CMK (cell line): ENCODE measurements at regions not wholly inside any gene's neighbourhood (a gene's known extent, or its start where the extent isn't known, plus 50 kb on each side); places are given as distances from the start of the nearest gene placed in this dataset.

Source experiments
- DNase-seq: peaks from one replicate; pipeline ENCODE4 v3.0.0-alpha.2; 2010; ENCODE audit warnings: low read depth

GRCh38 chr22:48672387-48672786 is 1155.3 kb downstream of the BRD1 start:
- no peak for DNase-seq

DNA sequence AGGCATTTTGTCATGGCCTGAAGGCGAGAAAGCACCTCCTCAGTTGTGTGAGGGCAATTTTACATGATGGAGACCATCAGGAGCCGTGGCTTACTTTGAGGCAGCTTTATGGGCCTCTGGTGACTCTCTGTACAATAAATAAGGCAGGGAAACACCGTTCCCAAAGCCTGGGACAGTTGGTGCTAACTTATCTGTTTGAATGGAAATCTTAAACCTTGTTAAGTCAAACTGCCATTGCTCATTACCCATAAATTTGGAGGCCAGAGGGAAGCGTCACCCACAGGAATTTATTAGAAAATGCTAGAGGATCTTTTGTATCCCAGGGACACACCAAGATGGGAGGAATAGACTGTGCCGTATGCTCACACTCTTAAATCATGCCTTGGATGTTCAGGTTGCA is 1156.9 kb downstream of the BRD1 start:
- no peak for DNase-seq

DNA sequence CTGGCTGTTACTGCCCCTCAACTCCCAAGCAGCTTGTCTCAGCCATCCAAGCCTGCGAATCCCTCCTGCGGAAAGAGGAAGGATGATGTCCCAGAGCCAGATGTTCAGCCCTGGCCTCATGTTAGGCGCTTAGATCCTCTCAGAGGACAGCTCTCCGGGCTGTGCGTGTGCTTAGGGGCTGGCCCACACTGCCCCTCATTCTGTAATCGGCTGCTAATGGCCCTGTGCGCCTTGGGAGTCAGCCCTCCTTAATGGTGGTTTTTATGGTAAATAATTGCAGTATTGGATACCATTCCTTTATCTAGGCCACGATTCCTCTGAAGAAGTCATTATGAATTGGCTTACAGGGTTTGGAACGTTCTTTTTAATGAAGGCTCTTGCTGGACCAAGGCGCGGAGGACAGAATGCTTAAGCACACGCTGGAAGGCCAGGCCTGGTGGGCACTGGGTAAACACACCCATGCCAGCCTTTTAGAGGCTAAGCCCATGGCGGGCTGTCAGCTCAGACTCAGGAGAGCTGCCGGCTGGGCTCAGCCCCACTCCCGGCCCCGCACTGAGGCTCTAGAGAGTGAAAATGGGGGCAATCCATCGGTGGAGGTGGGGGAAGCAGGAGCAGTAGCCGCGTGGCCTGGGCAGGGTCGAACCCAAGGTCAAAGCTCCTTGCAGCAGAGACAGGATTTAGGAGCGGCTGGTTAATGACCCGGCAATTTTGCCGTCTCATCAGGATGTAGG is 1157.5 kb downstream of the BRD1 start:
- DNase-seq = no peak

- DNase-seq = no peak
Observed at GRCh38 chr22:48669226-48669625, 1158.4 kb downstream of the BRD1 start.

DNA sequence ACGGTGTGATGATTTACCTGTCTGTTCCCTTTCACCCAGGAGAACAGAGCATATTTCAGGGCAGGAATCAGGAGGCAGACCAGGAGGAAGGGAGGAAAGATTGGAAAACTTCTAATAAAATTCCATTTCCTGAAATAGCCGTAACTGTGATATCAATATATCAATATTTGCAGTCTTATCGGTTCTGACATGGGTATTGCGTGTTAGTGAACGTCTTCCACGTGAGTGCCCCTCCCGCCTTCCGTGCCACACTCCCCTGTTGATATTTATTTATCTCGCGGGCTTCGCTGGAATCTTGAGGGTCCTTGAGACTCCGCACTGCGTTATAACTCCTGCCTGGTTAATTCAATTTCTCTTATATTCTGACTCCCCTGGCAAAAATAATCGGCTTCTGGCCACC is 1160.4 kb downstream of the BRD1 start:
- DNase-seq = no peak

DNA sequence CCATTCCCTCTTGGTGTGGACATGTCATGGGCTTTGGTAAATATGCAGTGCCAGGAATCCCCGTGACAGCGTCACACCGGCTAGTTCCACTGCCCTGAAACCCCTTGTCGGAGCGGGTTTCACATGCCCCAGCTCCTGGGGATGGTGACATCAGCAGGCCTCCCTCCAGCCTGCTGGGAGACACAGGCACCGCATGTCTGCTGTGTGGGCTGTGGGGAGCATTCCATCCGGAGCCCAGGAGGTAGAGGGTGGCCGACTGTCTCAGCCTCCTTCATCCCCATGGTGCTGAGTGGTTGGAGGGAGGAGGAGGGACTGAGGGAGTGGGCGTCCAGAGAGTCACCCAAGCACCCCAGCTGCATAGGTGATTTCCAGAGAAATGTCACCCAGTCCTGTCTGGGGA is 1161.1 kb downstream of the BRD1 start:
- no peak for DNase-seq

DNA sequence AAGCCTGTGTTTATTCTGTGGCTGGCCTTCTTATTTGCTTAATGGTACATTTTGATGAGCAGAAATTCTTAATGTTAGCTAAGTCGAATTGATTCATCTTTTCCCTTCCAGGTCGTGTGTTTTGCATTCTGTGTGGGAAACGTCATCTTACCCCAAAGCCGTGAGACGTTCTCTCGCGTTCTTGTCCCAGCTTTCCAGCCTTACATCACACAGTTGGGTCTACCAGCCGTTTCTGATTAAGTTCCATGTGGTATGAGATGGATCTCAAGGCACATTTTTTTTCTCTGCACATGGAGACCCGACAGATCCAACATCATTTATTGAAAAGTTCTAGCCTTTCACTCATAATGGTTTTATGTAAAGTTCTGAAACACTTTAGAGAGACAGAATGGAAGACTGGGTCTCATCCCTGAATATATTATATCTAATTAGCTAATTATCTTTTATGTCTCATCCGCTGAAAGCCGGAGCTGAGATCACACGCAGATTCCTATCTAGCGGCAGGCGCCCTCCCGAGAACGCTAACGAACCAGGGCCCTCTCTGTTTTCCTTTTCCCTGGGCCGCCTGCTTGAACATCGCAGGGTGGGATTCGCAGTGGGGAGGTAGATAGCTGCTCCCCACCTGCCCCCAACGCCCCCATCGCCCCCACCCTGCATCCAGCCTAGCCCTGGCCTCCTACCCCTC is 1162.2 kb downstream of the BRD1 start:
- no peak for DNase-seq

- DNase-seq = no peak
Observed at GRCh38 chr22:48664586-48664985, 1163.1 kb downstream of the BRD1 start.

DNA sequence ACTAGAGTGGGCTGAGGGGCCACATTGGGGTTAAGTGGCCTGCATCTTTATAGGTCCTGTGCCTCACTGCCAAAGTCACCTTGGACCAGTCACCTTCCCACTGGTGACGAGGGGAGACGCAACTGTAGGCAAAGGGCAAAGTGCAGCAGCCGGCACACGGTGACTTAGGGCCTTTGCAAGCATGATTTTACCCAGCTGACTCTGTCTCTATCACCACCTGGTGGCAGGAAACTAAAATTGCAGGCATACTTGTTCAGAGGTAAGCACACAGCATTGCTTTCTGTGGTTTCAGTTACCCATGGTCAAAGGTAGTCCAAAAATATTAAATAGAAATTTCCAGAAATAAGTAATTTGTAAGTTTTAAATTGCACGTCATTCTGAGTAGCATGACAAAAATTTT is 1164.4 kb downstream of the BRD1 start:
- peak; percentile 60 for DNase-seq

DNA sequence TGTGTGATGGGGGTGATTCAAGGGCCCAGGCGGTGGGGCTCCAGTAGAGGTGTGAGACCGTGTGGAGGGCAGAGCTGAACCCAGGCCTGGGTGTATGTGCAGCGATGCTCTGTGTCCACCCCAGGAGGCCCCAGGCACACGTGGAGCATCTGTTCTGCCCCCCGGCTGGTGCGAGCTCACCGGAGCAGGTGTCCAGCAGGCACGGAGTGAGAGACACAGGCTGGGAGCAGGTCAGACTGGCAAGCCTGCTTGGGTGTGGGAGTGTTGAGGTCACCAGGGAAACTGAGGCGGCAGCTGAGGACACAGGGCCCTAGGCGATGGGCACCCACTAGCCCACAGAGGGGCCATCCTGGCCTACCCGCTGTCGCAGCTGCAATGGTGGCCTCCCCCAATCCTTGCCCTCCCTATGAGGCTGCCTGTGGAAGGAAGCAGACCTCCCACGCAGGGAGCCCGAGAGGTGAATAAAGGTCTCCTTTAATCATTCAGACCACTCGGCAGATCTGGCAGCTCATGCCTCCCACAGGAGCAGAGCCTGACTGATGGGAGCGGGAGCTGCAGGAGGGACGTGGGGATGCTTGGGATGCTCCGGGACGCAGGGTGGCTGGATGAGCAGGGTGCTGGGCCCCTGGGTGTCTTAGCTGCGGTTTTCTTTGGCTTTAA is 1165.1 kb downstream of the BRD1 start:
- no peak for DNase-seq

- DNase-seq = no peak
Observed at GRCh38 chr22:48661984-48662383, 1165.7 kb downstream of the BRD1 start.

DNA sequence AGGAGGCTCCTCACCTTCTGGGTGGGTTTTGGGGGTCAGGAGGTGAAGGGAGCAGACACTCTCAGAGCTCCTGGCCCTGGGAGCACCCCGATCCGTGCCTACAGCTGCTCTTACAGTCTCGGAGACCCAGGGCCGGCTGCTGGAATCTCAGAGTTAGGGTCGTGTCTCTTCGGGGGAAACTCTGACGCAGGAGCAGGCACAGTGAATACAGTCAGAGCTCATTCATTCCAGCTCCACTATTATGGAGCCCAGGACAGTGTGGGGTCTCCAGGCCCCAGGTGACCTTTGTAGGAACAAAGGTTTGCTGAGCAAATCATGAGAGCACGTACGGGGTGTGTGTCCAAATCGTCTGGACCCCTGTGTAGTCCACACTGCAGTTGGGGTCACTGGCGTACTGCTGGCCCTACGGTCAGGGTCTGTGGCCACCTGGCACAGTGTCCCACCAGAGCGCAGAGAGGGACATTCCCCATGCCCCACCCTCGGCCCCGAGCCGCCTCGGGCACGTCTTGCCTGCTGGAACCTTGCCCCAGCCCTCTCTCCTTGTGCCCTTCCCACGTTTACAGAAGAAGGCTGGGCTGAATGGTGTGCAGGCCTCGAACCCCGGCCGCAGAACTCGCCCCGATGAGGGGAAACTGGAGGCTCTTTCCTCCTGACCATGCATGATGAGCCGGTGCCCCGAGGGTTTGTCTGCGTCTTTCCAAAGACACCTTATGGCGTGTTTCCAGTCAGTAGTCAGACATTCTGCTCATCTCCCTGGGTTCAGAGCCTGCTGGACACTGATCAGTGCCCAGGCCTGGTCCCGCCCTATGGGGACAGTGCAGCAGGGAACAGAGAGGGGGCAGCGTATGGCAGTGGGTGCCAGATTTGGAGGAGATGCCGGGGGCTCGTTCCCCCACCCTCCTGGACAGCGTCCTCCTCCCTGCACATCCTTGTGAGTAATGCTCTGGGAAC is 1166.6 kb downstream of the BRD1 start:
- DNase-seq = no peak

DNA sequence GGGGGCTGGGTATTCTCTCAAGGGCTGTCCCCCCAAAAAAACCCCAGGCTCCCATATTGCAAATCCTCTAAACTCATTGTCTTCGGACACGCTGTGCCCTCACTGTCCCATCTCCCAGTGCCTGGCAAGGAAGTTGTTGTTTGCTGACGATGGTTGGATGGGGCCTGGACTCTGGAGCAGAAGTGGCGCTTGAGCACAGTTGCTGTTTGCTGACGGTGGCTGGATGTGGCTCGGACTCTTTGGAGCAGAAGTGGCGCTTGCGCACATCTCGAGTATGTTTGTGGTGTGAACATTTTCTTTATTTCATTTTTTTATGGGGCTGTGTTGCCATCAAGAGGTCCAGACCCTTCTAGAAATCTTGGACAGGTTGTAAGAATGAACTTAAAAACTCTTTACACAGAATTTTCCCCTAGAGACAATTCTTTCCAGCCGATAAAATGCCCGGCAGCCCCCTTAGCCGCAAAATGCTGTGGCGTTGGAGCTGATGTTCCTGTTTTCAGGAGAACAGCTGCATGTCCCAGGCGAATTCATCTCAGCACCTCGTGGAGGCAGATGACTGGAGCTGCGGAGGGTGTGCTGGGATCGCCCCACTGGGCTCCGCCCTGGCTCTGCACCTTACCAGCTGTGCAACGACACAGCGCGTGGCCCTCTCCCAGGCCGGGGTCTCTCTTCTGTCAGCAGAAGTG is 1167.4 kb downstream of the BRD1 start:
- no peak for DNase-seq

DNA sequence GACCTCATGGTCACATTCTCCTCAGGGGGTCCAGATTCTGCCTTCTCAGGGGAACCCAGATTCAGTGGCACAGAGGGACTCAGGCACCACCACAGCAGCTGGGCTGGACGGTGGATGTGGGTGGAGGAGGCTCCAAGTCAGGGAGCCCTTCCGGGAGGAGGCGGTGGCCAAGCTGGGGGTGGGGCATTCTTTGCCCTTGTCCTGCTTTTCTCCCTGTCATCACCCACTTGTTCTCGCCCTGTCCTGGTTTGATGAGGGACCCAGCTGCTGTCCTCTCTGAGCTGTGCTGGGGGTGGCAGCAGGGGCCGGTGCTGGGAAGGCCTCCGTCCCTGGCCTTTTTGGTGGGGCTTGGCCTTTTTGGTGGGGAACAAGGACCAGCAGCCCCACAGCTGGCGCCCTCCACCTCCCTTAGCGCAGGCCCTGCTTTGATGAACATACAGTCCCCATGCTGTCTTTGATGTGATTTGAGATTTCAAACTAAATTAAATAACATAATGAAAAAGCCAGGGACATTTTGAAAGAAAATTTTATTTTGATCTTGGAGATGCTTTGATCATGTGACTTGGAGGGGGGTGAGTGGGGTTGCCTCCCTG is 1168.2 kb downstream of the BRD1 start:
- DNase-seq = no peak

DNA sequence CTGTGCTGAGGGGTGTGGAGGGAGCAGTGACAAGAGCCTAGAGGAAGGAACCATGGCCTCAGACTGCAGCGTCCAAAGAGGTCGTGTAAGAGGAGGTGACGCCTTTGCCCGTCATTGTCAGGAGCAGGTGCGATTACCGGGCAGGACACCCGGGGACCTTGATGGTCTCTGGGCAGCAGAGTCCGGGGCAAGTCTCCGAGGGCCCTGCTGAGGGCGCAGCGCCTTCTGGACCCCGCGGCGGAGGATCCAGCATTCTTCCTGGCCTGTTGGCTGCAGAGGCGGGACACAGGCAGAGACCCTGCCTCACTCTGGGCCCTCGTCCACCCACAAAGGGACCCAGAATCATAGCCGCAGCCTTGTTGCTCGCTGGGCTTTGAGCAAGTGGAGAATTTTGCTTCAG is 1168.8 kb downstream of the BRD1 start:
- no peak for DNase-seq

GRCh38 chr22:48658246-48658645 is 1169.4 kb downstream of the BRD1 start:
- no peak for DNase-seq

DNA sequence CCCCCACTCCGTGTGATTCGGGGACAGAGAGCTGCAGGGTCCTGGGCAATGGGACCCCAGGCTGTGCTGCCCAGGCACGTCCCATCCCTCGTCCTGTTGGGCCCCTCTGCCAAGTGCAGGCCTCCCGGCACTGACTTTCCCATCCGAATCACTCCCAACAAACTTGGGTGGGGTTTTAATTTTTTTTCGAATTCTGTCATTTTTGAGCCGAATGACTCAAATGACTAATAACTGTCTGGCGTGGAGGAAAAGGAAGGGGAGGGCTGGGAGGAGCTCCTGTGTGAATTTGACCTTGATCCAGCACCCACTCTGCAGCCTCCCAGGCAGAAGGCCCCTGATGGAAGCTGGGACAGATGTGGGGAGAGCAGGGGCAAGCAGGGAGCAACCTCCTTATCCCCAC is 1173.2 kb downstream of the BRD1 start:
- no peak for DNase-seq

GRCh38 chr22:48653929-48654328 is 1173.7 kb downstream of the BRD1 start:
- DNase-seq = no peak

DNA sequence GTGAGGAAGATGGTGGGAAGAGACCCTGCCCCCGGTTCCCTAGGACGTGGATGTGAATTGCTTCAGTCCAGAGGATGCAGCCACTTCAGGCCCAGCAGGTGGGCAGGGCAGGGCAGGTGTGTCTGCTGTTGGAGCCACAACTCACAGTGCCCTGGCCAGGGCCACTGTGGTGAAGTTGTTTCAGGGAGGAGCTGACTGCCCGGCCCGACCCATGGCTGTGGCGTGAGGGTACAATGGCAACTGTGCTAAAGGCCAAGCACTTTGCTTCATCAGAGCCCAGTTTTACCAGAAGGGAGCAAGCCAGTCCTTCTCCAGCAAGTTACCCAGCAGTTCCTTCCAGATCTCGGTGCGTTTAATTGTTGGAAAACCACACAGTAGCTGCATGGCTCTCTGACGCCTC is 1174.4 kb downstream of the BRD1 start:
- no peak for DNase-seq

DNA sequence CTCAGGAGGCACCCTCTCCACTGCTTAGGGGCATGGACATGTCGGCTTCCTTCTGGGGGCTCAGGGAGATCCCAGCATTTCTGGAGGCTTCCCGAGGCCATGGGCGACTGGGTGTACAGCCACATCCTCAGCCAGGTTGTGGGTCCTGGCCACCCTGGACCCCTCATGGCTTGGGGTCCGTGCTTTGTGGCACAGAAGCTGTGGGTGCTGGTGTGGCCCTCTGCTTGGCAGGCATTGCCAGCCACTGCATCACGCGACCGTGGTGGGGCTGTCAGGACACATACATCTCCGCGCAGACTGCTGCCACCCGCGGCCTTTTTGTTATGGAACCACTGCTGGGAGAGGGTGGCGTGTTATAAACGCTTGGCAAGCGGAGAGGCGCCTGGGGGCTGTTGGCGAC is 1174.9 kb downstream of the BRD1 start:
- no peak for DNase-seq

DNA sequence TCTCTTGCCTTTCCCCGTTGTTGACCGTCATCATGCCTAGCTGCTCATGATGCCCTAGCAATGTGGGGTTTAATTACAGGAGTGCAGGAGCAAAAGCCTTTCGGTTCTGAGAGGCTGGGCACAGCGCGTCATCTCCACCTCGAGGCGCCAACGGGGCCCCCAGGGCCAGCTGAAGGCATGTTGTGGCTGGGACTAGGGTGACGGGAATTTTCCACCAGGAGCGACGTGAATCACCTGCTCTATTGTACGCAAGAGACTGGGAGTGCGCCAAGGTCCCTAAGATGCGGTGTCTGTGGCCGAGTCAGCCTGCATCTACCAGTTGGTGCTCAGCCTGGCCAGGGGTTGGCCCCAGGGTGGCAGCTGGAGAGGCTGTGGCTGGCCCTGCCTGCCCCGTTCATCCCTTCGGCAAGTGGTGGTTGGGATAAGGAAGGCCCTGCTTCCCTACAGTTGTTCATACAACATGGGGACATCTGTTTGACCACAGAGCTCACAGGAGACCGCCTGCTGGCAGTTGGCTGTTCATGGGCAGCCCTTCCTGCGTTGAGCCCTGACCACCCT is 1175.6 kb downstream of the BRD1 start:
- DNase-seq = no peak
